Sciatic nerve (tissue), 2 donors: ENCODE measurements at regions not wholly inside any gene's neighbourhood (a gene's known extent, or its start where the extent isn't known, plus 50 kb on each side); places are given as distances from the start of the nearest gene placed in this dataset.
"Not testable (repeated sequence)": the region's sequence is repeated elsewhere in the genome, so short reads cannot be mapped to it uniquely, and the experiment has no call there.

Experiments
- ATAC-seq: fragments of 200-7000 bp; cut with Tn5 transposase; one replicate; pipeline ENCODE4 v1.9.1; 2020; ENCODE audit warnings: mild to moderate bottlenecking, moderate library complexity
- DNase-seq: peaks from one replicate; pipeline ENCODE4 v3.0.0-alpha.2; 2020; ENCODE audit warnings: low spot score
- intact Hi-C: fragments of 100-400 bp; cut with DNase I; formaldehyde crosslinking; loops from one replicate; pipeline ENCODE4 v1.14.2; 2022
- donor health status: DM: no; HTN: no; CAD: no.
- donor health status: DM: no; HTN: no; CAD: no.

DNA sequence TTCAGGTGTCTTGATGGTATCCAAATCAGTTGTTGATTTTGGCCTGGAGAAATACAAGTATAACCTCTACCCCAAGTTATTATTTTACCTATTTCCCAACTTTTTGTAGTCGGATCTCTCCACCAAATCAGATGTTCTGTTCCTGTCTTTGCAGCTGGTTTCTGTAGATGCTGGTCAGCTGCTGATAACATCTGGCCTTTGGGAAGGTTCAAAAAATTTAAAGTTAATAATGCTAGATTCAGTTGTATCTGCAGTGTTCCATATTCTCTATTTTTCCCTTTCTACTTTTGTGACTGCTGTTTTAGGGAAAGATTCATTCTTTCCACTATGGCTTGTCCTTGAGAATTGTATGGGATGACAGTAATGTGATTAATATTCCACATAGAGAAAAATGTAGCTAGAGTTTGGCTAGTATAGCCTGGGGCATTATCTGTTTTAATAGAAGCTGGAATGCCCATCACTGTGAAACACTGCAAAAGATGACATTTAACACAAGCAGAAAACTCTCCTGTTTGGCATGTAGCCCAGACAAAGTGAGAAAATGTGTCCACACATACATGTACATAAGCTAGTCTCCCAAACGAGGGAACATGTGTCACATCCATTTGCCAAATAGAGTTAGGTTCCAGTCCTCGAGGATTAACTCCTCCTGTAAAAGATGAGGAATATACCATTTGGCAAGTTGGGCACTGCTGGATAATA is 99.2 kb downstream of the ZNF100 start:
- ATAC-seq, intact Hi-C loops, DNase-seq: not testable (repeated sequence)

DNA sequence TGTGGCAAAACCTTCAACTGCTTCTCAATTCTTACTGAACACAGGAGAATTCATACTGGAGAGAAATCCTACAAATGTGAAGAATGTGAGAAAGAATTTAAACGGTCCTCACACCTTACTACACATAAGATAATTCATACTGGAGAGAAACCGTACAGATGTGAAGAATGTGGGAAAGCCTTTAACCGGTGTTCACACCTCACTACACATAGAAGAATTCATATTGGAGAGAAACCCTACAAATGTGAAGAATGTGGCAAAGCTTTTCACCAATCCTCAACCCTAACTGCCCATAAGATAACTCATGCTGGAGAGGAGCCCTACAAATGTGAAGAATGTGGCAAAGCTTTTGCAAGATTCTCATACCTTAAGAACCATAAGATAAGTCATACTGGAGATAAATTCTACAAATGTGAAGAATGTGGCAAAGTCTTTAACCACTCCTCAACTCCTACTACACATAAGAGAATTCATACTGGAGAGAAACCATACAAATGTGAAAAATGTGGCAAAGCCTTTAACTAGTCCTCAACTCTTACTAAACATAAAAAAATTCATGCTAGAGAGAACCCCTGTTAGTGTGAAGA is 111.7 kb downstream of the ZNF100 start:
- ATAC-seq (no peak), DNase-seq (no peak)
- intact Hi-C loops, result no loop called here

DNA sequence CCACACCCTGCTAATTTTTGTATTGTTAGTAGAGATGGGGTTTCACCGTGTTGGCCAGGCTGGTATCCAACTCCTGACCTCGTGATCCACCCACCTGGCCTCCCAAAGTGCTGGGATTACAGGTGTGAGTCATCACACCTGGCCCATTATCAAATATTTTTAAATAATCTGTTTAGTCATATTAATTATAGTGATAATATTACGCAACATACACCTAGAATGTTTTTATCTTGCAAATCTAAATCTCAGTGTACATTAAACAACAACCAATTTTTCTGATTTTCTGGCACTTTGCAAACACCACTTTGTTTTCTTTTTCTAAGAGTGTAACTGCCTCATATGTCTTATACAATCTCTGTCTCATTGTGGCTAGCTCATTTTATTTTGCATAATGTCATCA is 115.9 kb downstream of the ZNF100 start:
- intact Hi-C loops, DNase-seq, ATAC-seq: not testable (repeated sequence)

DNA sequence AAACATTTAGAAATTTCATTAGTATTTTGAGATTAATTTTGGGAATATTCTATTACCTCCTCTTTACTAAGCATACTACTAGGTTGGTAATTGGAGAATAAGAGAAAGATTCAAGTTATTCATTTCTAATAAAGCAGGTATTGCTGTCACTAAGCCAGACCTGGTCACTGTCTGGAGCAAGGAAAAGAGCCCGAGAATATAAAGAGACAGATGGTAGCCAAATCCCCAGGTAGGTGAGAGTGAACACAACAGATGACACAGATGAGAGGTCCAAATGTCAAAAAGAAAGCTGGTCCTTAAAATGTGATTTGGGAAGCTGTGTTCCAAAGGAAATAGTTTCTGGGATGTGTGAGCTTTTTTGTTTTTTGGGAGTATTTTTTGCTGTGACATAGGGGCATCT is 128.6 kb downstream of the ZNF100 start:
- DNase-seq (no peak), ATAC-seq (no peak)
- intact Hi-C loops, result no loop called here

DNA sequence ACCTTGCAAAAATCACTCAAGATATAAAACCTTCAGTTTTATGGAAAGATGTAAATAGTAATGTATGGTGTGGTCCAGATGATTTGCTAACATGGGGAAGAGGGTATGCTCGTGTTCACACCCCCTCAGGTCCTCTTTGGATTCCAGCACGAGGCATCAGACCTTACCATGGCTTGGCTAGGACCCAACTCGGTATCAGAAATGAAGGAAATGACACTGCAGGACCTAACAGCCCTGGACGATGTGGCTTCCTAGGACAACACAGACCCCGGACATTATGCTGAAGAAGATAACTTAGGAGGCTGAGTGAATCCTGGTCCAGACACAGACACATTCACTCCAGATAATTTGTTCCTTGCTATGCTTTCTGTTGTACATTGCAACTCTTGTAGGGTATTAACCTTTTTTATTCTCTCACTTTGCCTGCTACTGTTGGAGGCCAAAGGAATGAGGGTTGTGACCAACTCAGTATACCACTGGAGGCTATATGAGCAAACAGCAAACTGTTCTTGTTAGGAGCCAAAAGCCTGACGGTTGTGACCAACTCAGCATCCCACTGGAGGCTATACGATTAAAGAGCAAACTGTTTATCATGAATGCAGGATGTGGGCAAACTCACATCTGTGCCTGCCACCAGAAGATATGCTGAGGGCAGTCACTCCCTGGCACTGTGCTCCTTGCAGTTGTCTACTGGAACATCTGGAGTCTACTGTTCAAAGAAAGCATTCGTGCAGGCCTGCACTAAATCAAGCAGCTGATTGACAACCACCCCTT is 121.7 kb downstream of the ZNF429 start:
- intact Hi-C loops, result no loop called here
- no peak for DNase-seq
- no peak for ATAC-seq

DNA sequence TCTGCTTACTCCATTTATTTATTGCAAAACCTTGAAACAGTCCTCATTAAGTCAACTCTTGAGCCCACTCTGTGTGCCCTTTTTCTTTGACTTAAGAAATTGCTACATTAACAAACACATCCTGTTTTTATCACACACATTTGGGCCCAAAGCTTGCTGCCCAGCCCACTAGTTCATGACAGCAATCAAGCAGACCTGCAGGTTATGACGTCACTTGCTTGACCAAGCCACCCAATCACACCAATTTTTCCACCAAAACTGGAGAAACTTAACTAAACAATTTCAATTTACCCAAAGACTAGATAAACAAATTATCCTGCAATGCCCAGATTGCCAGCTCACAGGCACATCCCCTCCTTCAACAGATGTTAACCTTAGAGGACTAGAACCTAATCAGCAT is 120.7 kb downstream of the ZNF429 start:
- DNase-seq (no peak), ATAC-seq (no peak)
- intact Hi-C loops, result no loop called here

DNA sequence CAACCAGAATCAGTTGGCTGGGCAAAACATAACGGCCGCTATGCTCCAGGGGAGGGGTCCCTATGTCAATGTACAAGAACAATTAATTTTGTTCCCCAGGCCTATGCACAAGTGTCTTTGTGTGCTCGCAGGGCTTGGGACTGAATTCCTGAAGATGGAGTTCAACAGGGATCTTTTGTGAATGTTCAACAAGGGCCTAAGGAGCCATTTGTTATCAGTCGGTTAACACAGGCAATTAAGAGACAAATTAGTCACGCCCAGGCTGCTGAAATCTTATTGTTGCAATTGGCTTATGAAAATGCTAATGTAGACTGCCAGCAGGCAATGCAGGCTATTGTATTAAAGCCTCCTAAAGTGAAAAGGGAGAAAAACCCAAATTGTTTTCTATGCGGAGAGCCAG is 117.5 kb downstream of the ZNF429 start:
- no peak for DNase-seq
- intact Hi-C loops, result no loop called here
- ATAC-seq, result no peak

DNA sequence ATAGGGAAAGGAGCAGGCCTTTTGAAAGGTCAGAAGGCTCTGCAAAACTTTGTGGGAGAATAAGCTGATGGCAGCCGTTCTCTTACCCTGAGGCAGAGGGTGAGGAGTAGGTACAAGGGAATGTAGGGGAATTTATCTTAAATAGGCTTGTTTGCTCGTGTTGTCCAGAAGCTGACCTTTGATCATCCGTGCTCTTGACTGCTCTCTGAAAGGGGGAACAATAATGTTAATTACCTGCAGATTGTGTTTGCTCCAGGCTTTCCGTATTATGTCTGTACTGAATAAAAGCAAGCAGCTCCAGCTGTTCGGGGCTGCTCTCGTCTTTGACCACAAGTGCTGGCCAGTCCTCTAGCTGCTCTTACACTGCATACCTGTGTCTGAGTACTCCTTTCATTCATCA is 116.3 kb downstream of the ZNF429 start:
- no peak for DNase-seq
- ATAC-seq, result no peak

DNA sequence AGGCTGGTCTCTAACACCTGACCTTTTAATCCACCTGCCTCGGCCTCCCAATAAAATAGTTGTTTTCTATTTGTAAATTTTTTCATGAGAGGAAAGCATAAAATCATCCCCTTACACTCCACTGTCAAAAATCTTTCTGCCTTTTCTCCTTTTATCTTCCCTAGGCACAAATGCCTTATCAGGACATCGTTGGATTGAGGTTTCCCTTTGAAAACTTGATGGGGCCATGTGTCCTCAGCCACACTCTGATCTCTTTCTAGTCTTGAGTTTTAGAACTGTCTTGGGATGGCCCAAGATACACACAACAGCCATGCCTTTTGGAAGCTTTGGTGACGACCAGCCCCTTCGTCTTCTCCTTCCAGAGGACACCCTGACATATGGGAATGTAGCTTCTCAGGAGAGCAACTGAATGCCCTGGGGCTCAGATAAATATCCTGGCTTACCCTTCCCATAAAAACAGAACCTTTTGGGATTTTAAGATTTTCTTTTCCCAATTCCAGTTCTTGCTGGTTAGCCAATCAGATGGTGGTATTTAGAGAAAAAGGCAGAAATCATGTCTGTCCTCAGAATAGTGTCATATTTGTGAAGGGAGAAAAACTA is 112.4 kb downstream of the ZNF429 start:
- ATAC-seq, result no peak
- DNase-seq, result no peak
- intact Hi-C loops, result no loop called here

More for the DNA sequence above, 116.3 kb downstream of the ZNF429 start:
- intact Hi-C loops, result no loop called here

DNA sequence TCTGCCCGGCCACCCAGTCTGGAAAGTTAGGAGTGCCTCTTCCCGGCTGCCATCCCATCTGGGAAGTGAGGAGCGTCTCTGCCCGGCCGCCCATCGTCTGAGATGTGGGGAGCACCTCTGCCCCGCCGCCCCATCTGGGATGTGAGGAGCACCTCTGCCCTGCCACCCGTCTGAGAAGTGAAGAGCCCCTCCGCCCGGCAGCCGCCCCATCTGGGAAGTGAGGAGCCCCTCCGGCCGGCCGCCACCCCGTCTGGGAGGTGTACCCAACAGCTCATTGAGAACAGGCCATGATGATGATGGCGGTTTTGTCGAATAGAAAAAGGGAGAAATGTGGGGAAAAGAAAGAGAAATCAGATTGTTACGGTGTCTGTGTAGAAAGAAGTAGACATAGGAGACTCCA is 109.4 kb downstream of the ZNF429 start:
- ATAC-seq, intact Hi-C loops, DNase-seq: not testable (repeated sequence)

DNA sequence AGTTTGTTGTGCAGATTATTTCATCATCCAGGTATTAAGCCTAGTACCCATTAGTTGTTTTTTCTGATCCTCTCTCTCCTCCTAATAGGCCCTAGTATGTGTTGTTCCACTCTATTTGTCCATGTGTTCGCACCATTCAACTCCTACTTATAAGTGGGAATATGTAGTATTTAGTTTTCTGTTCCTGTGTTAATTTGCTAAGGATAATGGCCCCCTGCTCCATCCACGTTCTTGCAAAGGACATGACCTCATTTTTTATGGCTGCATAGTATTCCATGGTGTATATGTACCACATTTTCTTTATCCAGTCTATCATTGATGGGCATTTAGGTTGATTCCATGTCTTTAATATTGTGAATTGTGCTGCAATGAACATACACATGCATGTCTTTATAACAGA is 107.8 kb downstream of the ZNF429 start:
- ATAC-seq, DNase-seq, intact Hi-C loops: not testable (repeated sequence)

DNA sequence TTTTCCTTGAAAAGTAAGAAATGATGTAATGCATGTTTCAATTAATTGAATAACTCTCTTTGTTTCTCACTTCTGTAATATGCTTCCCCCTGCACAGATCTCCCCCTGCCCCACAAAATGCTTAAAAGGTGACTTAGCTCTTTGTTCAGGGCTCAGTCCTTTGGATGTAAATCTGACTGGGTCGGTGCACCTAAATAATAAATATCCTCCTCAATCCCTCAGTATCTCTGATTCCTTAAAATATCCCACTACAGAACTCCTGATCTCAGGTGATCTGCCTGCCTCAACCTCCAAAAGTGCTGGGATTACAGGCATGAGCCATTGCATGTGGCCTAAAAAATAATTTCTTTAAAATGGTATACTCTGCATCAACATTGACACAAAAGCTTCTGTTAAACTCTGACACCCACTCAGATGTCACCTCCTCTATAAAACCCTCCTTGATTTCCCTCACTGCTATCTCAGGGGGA is 107.0 kb downstream of the ZNF429 start:
- ATAC-seq, result no peak
- intact Hi-C loops, result no loop called here
- DNase-seq, result no peak

DNA sequence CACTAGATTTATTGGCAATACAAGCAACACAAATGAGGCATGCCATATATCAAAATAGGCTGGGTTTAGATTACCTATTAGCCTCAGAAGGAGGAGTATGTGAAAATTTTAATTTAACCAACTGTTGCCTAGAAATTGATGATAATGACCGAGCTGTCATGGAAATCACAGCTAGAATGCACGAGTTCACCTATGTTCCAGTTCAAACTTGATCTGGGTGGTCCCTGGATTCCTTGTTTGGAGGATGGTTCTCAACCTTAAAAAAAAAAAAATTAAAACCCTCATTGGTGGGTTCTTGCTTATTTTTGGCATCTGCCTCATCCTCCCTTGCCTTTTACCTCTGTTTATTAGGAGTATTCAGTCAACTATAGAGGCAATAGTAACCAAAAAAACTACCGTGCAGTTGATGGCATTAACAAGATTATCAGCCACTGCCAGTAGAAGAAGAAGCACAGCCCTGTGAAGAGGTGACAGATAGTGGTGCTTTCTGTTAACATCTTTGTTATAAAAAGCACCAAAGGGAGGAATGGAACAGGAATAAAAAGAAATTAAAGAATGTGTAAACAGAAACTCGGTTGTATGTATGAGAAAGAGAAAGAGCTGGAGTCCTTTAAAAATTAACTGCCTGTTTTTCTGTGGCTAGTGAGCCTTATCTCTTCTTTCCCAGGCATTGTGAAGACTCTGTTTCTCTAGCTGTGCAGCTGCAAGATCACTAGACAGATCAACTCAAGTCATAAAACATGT is 106.4 kb downstream of the ZNF429 start:
- no peak for DNase-seq
- ATAC-seq, result no peak
- intact Hi-C loops, result no loop called here

DNA sequence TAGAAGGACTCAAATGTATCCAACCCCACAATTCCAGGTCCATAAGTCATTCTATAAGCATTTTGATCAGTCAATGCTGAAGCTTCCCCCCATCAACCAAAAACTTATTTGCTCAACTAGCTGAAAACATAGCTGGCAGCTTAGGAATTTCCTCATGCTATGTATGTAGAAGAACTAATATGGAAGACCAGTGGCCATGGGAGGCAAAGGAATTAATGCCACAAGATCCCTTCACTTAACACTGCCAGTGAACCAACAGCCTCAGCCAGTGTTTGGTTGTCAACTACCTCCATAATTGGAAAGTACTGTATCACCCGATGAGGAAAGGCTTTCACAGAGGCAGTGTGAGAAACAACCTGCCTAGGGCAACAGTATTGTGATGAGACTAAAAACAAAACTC is 105.4 kb downstream of the ZNF429 start:
- ATAC-seq (no peak), DNase-seq (no peak)
- intact Hi-C loops, result no loop called here

DNA sequence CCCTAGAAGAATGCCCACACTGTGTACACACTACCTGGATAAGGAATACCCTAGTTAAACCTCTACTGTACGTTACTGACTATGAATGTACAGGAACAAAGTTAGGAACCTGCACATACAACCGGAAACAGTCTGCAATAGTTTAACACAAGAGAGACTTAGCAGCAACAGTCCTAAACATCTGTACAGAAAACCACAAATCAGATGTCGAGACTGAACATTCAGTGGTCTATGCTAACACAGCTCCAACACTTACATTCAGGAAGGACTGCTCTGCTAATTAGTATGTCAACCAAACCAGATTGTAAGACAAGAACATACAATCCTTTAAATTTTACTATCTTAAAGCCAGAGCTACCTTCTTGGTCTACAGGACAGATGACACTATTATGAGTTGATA is 104.9 kb downstream of the ZNF429 start:
- intact Hi-C loops, result no loop called here
- ATAC-seq, result no peak

DNA sequence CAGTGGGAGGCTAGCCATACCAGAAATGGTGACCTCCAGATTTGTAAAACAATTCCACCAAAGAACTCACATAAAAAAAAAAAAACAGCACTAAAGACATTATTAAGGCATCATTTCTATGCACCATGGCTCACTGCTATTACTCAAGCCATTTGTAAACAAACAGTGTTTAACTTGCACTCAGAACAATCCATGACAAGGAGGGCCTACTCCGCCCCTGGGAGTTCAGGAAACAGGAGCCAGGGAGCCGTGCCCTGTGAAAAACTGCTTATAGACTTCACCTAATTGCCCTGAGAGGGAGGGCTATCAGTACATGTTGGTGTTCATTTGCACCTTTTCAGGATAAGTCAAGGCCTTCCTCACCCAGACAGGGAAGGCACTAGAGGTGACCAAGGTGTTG is 103.2 kb downstream of the ZNF429 start:
- intact Hi-C loops, result no loop called here
- DNase-seq, result no peak
- ATAC-seq, result no peak

More for the DNA sequence above, 104.9 kb downstream of the ZNF429 start:
- DNase-seq, result no peak

DNA sequence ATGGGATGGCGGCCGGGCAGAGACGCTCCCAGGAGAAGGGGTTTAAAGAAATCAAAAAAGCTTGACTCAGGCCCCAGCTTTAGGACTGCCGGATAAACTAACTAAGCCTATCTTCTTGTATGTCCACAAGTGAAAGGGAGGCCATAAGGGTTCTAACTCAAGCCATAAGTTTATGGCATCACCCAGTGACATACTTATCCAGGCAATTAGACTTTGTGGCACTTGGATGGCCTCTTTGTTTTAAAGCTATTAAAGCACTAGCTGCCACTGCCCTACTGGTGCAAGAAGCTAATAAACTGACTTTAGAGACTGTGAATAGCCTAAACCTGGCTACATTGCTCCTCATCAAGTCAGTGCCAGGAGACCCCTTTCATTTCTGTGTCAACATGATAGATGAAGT is 102.0 kb downstream of the ZNF429 start:
- no peak for ATAC-seq
- intact Hi-C loops, result no loop called here
- no peak for DNase-seq

DNA sequence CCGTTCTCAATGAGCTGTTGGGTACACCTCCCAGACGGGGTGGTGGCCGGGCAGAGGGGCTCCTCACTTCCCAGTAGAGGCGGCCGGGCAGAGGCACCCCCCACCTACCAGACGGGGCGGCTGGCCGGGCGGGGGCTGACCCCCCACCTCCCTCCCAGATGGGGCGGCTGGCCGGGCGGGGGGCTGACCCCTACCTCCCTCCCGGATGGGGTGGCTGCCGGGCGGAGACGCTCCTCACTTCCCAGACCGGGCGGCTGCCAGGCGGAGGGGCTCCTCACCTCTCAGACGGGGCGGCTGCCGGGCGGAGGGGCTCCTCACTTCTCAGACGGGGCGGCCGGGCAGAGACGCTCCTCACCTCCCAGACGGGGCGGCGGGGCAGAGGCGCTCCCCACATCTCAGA is 101.6 kb downstream of the ZNF429 start:
- ATAC-seq, DNase-seq, intact Hi-C loops: not testable (repeated sequence)

DNA sequence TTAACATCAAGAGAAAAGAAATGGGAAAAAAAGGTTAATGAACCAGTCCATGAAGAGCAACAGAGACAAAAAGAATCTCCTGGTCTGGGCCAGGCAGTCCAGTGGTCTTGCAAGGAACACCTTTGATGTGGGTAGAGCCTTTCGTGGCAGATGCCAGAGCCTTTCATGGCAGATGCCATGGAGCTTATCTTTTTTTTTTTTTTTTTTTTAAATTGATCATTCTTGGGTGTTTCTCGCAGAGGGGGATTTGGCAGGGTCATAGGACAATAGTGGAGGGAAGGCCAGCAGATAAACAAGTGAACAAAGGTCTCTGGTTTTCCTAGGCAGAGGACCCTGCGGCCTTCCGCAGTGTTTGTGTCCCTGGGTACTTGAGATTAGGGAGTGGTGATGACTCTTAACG is 100.9 kb downstream of the ZNF429 start:
- ATAC-seq, result not testable (repeated sequence)

More for the DNA sequence above, 100.9 kb downstream of the ZNF429 start:
- intact Hi-C loops, DNase-seq: not testable (repeated sequence)
